Fibroblast of villous mesenchyme (primary cell): ENCODE measurements at regions not wholly inside any gene's neighbourhood (a gene's known extent, or its start where the extent isn't known, plus 50 kb on each side); places are given as distances from the start of the nearest gene placed in this dataset.

Experiments
- DNase-seq: peaks from one replicate; pipeline ENCODE4 v3.0.0-alpha.2; 2010; ENCODE audit warnings: low read depth
- H3K4me3 ChIP-seq: 2 replicates; pipeline ENCODE4 v1.5.1; 2011; ENCODE audit warnings: low read depth, mild to moderate bottlenecking, low read length
- CTCF ChIP-seq: IDR thresholded peaks from 2 replicates; pipeline ENCODE4 v1.5.1; 2012; ENCODE audit warnings: low read depth, mild to moderate bottlenecking, low read length; ENCODE audit not compliant: insufficient read depth

- no peak overlapping the region for H3K4me3 ChIP-seq
- TF ChIP-seq CTCF, result no peak
- no peak for DNase-seq
Observed at GRCh38 chr11:134541951-134542350, 129.9 kb upstream of the B3GAT1 start.

- H3K4me3 ChIP-seq, result no peak overlapping the region
- no peak for TF ChIP-seq CTCF
- DNase-seq, result no peak
Observed at GRCh38 chr11:134541355-134541754, 129.3 kb upstream of the B3GAT1 start.

- DNase-seq, result no peak
- H3K4me3 ChIP-seq, result no peak overlapping the region
Observed at GRCh38 chr11:134539285-134539684, 127.2 kb upstream of the B3GAT1 start.

GRCh38 chr11:134538742-134539141 is 126.7 kb upstream of the B3GAT1 start:
- no peak for DNase-seq
- no peak for TF ChIP-seq CTCF
- no peak overlapping the region for H3K4me3 ChIP-seq

More at GRCh38 chr11:134539285-134539684, 127.2 kb upstream of the B3GAT1 start:
- TF ChIP-seq CTCF, result no peak

GRCh38 chr11:134537941-134538340 is 125.9 kb upstream of the B3GAT1 start:
- no peak for TF ChIP-seq CTCF
- no peak for DNase-seq
- no peak overlapping the region for H3K4me3 ChIP-seq

GRCh38 chr11:134537296-134537695 is 125.3 kb upstream of the B3GAT1 start:
- no peak for DNase-seq
- no peak overlapping the region for H3K4me3 ChIP-seq
- no peak for TF ChIP-seq CTCF

- TF ChIP-seq CTCF, result no peak
- no peak overlapping the region for H3K4me3 ChIP-seq
- DNase-seq, result no peak
Observed at GRCh38 chr11:134536677-134537076, 124.6 kb upstream of the B3GAT1 start.
